GM12878 (cell line): ENCODE measurements at regions not wholly inside any gene's neighbourhood (a gene's known extent, or its start where the extent isn't known, plus 50 kb on each side); places are given as distances from the start of the nearest gene placed in this dataset.

Source experiments
- ATAC-seq: fragments of 200-7000 bp; cut with Tn5 transposase; 3 replicates; pipeline ENCODE4 v1.9.1; 2020; ENCODE audit warnings: mild to moderate bottlenecking, moderate library complexity
- BruUV-seq: library from RNA; stranded (reverse); fragments of 400-500 nt; replicated peaks from 2 replicates; lab custom pipeline; 2021; lab: Mats Ljungman, UMichigan
- CTCF ChIA-PET: fragments of 300-600 bp; sonication (Branson Sonifier 250); formaldehyde crosslinking; extraction: SDS; loops from one replicate; lab custom pipeline; 2021; ENCODE audit warnings: inconsistent platforms; lab: Yijun Ruan, JAX
- POLR2A ChIA-PET: fragments of 350-600 bp; formaldehyde crosslinking; extraction: SDS; loops from one replicate; lab custom pipeline; 2021; ENCODE audit warnings: inconsistent platforms; lab: Charles Lee
- RAD21 ChIA-PET: fragments of 300-600 bp; sonication (Branson Sonifier 250); formaldehyde crosslinking; loops from one replicate; lab custom pipeline; 2023; ENCODE audit warnings: antibody characterized with exemption; ENCODE audit not compliant: unreplicated experiment; lab: Charles Lee
- SMC1A ChIA-PET: fragments of 300-600 bp; sonication (Branson Sonifier 250); formaldehyde crosslinking; loops from one replicate; lab custom pipeline; 2023; ENCODE audit not compliant: unreplicated experiment, uncharacterized antibody; lab: Charles Lee
- DNase-seq: peaks from one replicate; pipeline ENCODE4 v3.0.0-alpha.2; 2011; ENCODE audit warnings: low read depth, low spot score
- FAIRE-seq: peaks from 3 replicates; lab custom pipeline; 2011; peaks lifted over from hg19 to GRCh38; lab: Jason Lieb, UNC
- H2AFZ ChIP-seq: 2 replicates; pipeline ENCODE4 v1.6.0; 2011; ENCODE audit warnings: low read depth, low read length, control low read depth; ENCODE audit not compliant: control insufficient read depth
- H3K27ac ChIP-seq: 2 replicates; pipeline ENCODE4 v1.5.1; 2011; ENCODE audit warnings: control low read depth; ENCODE audit not compliant: control insufficient read depth, insufficient read depth
- H3K27me3 ChIP-seq, 2 experiments: replicated peaks in 1 of 2; 2 replicates each; pipeline versions ENCODE4 v1.6.0 to v1.6.1; 2011; ENCODE audit warnings: low read length in 1 of 2; ENCODE audit not compliant: control insufficient read depth in 2 of 2, insufficient read depth in 2 of 2
- H3K36me3 ChIP-seq, 2 experiments: 2 replicates each; pipeline ENCODE4 v1.5.1; 2011; ENCODE audit warnings: low read length in 1 of 2; ENCODE audit not compliant: control insufficient read depth in 2 of 2, insufficient read depth in 2 of 2
- H3K4me1 ChIP-seq: 2 replicates; pipeline ENCODE4 v1.6.1; 2011; ENCODE audit warnings: mild to moderate bottlenecking, low read length, moderate library complexity, mixed read lengths; ENCODE audit not compliant: control insufficient read depth, insufficient read depth
- H3K4me2 ChIP-seq: 2 replicates; pipeline ENCODE4 v1.6.0; 2011; ENCODE audit warnings: control low read depth; ENCODE audit not compliant: control insufficient read depth, insufficient read depth
- H3K4me3 ChIP-seq: fragments of 200-600 bp; sonication (generic); 2 replicates; pipeline ENCODE4 v1.5.1; 2016
- H3K79me2 ChIP-seq: 2 replicates; pipeline ENCODE4 v1.6.0; 2011; ENCODE audit warnings: low read length; ENCODE audit not compliant: control insufficient read depth, insufficient read depth
- H3K9ac ChIP-seq: 2 replicates; pipeline ENCODE4 v1.8.0; 2011; ENCODE audit warnings: low read length, control low read depth, mixed read lengths; ENCODE audit not compliant: control insufficient read depth, insufficient read depth
- H3K9me3 ChIP-seq: replicated peaks from 3 replicates; pipeline ENCODE4 v1.5.1; 2011; ENCODE audit warnings: mild to moderate bottlenecking, low read length; ENCODE audit not compliant: control insufficient read depth, insufficient read depth
- H4K20me1 ChIP-seq: 2 replicates; pipeline ENCODE4 v1.6.0; 2011; ENCODE audit not compliant: control insufficient read depth, insufficient read depth
- ASH2L ChIP-seq: fragments of 300-600, 200-600 bp; sonication (generic); IDR thresholded peaks from 2 replicates; pipeline ENCODE4 v1.6.1; 2017; ENCODE audit warnings: low read depth, mild to moderate bottlenecking, borderline replicate concordance
- FOXK2 ChIP-seq: fragments of 450-650 bp; IDR thresholded peaks from 2 replicates; pipeline ENCODE4 v1.6.1; 2017; ENCODE audit warnings: mild to moderate bottlenecking, moderate library complexity
- RAD21 ChIP-seq: IDR thresholded peaks from 2 replicates; pipeline ENCODE4 v1.6.1; 2011; ENCODE audit warnings: mild to moderate bottlenecking, low read depth, low read length, moderate library complexity; ENCODE audit not compliant: insufficient read depth
- SMAD5 ChIP-seq: IDR thresholded peaks from 2 replicates; pipeline ENCODE4 v1.6.1; 2016; ENCODE audit warnings: antibody characterized with exemption, low read depth
- SMC3 ChIP-seq: IDR thresholded peaks from 2 replicates; pipeline ENCODE4 v1.6.1; 2011; ENCODE audit warnings: low read length, improper control_type of control experiment, borderline replicate concordance
- SP1 ChIP-seq: IDR thresholded peaks from one replicate; pipeline ENCODE4 v1.6.1; 2011; ENCODE audit warnings: low read depth, low read length
- YY1 ChIP-seq: IDR thresholded peaks from 2 replicates; pipeline ENCODE4 v1.6.1; 2011; ENCODE audit warnings: low read depth, mild to moderate bottlenecking, low read length
- WGBS: methylation state at CpG from one replicate; pipeline ENCODE4 v1.1.6; 2016; ENCODE audit warnings: low lambda C conversion rate; ENCODE audit not compliant: insufficient replicate concordance, insufficient coverage; ENCODE audit errors: missing lambda C conversion rate; 5-methylcytosine and 5-hydroxymethylcytosine counted together
- in situ Hi-C: fragments of 300-500 bp; cut with MboI; formaldehyde crosslinking; loops from 9 replicates; pipeline ENCODE4 v1.14.3; 2018; ENCODE audit warnings: mixed read lengths
- intact Hi-C: fragments of 100-400 bp; cut with micrococcal nuclease; formaldehyde crosslinking; loops from one replicate; pipeline ENCODE4 v1.14.2; 2022; ENCODE audit not compliant: unreplicated experiment
- TF ChIP-seq, protein P1 (sequence below): fragments of 450-650 bp; IDR thresholded peaks from 2 replicates; pipeline ENCODE4 v1.6.1; 2017; ENCODE audit warnings: mild to moderate bottlenecking
- TF ChIP-seq, protein P2 (sequence below), 3 experiments: IDR thresholded peaks in 2 of 3; conservative IDR thresholded peaks in 1 of 3; 2 replicates each; pipeline ENCODE4 v1.5.1; 2011; ENCODE audit warnings: low read depth in 3 of 3, low read length in 3 of 3, mild to moderate bottlenecking in 3 of 3, control low read depth in 2 of 3, moderate library complexity in 2 of 3, inconsistent platforms in 1 of 3, mixed read lengths in 1 of 3; ENCODE audit not compliant: control insufficient read depth in 2 of 3, insufficient read depth in 1 of 3; ENCODE audit errors: extremely low read depth in 1 of 3

DNA sequence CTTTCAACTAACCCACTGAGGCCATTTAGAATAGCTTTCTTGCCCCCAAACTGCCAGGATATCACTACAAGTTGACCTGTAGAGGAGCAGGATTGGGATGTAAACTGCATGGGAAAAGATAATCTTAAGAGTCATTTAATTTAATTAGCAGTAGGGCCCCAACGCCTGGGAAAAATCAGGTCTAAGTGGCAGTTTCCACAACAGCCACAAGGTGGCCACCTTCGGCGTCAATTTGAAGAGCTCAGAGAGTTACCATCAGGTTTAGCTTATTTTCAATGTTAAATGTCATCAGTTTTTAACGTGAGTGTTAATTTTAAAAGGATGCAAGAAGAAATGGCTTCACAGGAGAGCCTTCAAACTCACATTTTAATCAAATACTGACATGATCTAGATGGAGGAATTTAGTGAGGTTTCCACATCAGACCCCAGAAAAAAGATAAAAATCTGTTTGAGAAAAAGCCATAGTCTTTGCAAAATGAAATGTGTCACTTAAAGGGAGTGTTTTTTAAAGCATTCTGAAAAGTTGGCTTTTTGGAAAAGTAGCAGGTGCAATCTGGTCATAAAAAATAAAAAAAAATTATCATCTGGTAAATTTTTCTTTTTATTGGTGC, 77.3 kb upstream of the UPP2 start:
- BruUV-seq: no TSS peak
- SMC1A ChIA-PET: interaction anchor here (0.5 to 4.8 kb wide), 19 partner anchors 9 to 729 kb away, joined by 3 to 45 read pairs (median 4); partner anchors contain the start of gene ERMN
- RAD21 ChIA-PET: interaction anchor here (0.5 to 3.6 kb wide), 18 partner anchors 8 to 736 kb away, joined by 3 to 33 read pairs (median 4); partner anchors contain the start of gene PKP4
- no peak overlapping the region for H3K9ac ChIP-seq
- H3K4me1 ChIP-seq: no peaks in the 10 kb centered on the region
- in situ Hi-C loops: no loop called here
- POLR2A ChIA-PET: interaction anchor here (1.0 kb wide), 1 partner anchor 730 kb away, joined by 3 read pairs; no protein-coding TSS in a partner anchor
- no peak overlapping the region for H3K27ac ChIP-seq
- ATAC-seq: peak; percentile 86
- no peak for DNase-seq
- H2AFZ ChIP-seq: no peak overlapping the region
- no peak overlapping the region for H3K4me2 ChIP-seq
- H3K79me2 ChIP-seq: no peaks in the 10 kb centered on the region
- peak; percentile 27 for FAIRE-seq
- H3K36me3 ChIP-seq: no peaks in the 10 kb centered on the region
- CTCF ChIA-PET: interaction anchor here (0.5 to 4.9 kb wide), 37 partner anchors 9 to 1094 kb away, joined by 3 to 92 read pairs (median 5); no protein-coding TSS in a partner anchor
- TF ChIP-seq, protein P1, sequence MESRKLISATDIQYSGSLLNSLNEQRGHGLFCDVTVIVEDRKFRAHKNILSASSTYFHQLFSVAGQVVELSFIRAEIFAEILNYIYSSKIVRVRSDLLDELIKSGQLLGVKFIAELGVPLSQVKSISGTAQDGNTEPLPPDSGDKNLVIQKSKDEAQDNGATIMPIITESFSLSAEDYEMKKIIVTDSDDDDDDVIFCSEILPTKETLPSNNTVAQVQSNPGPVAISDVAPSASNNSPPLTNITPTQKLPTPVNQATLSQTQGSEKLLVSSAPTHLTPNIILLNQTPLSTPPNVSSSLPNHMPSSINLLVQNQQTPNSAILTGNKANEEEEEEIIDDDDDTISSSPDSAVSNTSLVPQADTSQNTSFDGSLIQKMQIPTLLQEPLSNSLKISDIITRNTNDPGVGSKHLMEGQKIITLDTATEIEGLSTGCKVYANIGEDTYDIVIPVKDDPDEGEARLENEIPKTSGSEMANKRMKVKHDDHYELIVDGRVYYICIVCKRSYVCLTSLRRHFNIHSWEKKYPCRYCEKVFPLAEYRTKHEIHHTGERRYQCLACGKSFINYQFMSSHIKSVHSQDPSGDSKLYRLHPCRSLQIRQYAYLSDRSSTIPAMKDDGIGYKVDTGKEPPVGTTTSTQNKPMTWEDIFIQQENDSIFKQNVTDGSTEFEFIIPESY: no peak
- TF ChIP-seq SMC3 (peak; percentile 81), FOXK2 (no peak), RAD21 (peak; percentile 75), SP1 (no peak), SMAD5 (no peak), YY1 (peak; percentile 27; the same call in 1 of the 2 replicates), ASH2L (no peak)
- TF ChIP-seq, protein P2, sequence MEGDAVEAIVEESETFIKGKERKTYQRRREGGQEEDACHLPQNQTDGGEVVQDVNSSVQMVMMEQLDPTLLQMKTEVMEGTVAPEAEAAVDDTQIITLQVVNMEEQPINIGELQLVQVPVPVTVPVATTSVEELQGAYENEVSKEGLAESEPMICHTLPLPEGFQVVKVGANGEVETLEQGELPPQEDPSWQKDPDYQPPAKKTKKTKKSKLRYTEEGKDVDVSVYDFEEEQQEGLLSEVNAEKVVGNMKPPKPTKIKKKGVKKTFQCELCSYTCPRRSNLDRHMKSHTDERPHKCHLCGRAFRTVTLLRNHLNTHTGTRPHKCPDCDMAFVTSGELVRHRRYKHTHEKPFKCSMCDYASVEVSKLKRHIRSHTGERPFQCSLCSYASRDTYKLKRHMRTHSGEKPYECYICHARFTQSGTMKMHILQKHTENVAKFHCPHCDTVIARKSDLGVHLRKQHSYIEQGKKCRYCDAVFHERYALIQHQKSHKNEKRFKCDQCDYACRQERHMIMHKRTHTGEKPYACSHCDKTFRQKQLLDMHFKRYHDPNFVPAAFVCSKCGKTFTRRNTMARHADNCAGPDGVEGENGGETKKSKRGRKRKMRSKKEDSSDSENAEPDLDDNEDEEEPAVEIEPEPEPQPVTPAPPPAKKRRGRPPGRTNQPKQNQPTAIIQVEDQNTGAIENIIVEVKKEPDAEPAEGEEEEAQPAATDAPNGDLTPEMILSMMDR (IDR thresholded peaks at IDR 0.05 in 2 of 3, conservative IDR thresholded peaks at IDR 0.05 in 1 of 3; ENCODE audit: control insufficient read depth in 2 of 3, extremely low read depth in 1 of 3, insufficient read depth in 1 of 3, low read depth in 3 of 3, low read length in 3 of 3): peak; percentile 74 to 76 (median 75)
- TF ChIP-seq, all 136 proteins: peak for 4
- H4K20me1 ChIP-seq: no peaks in the 10 kb centered on the region
- H3K9me3 ChIP-seq: no peaks in the 10 kb centered on the region
- 2% methylated on average over 4 of the region's 4 CpGs for whole genome bisulfite sequencing
- H3K4me3 ChIP-seq: no peak overlapping the region
- intact Hi-C loops: loop anchor here (1.0 to 2.0 kb wide), 2 partner anchors 720 to 730 kb away; no protein-coding TSS in a partner anchor
- no peaks in the 10 kb centered on the region for H3K27me3 ChIP-seq
